H1 (cell line): ENCODE measurements at regions not wholly inside any gene's neighbourhood (a gene's known extent, or its start where the extent isn't known, plus 50 kb on each side); places are given as distances from the start of the nearest gene placed in this dataset.
"Not testable (repeated sequence)": the region's sequence is repeated elsewhere in the genome, so short reads cannot be mapped to it uniquely, and the experiment has no call there.

ENCODE experiments used
- CTCF ChIA-PET: fragments of 300-600 bp; sonication (Branson Sonifier 250); formaldehyde crosslinking; loops from one replicate; lab custom pipeline; 2021; ENCODE audit not compliant: partially characterized antibody; lab: Charles Lee
- POLR2A ChIA-PET: fragments of 300-600 bp; sonication (Branson Sonifier 250); formaldehyde crosslinking; loops from one replicate; lab custom pipeline; 2021; ENCODE audit warnings: inconsistent platforms; ENCODE audit not compliant: partially characterized antibody; lab: Charles Lee
- DNase-seq, 2 experiments: peaks; one replicate each; pipeline versions ENCODE4 v3.0.0 to v3.0.0-alpha.2; 2010 to 2022; ENCODE audit warnings: low spot score in 2 of 2, low read depth in 1 of 2, mixed read lengths in 1 of 2
- FAIRE-seq: peaks from 2 replicates; lab custom pipeline; 2011; peaks lifted over from hg19 to GRCh38; lab: Jason Lieb, UNC
- H2AFZ ChIP-seq: 2 replicates; pipeline ENCODE4 v1.8.1; 2012; ENCODE audit warnings: low read length, inconsistent platforms
- H2AK5ac ChIP-seq: 2 replicates; pipeline ENCODE4 v1.6.1; 2013; ENCODE audit warnings: low read depth, low read length
- H2BK120ac ChIP-seq: replicated peaks from 2 replicates; pipeline ENCODE3; 2013; ENCODE audit warnings: low read depth, low read length, inconsistent platforms
- H2BK12ac ChIP-seq: 2 replicates; pipeline ENCODE4 v1.6.1; 2013; ENCODE audit warnings: low read depth, low read length
- H2BK15ac ChIP-seq: 2 replicates; pipeline ENCODE4 v1.6.1; 2013; ENCODE audit warnings: low read length
- H2BK20ac ChIP-seq: 2 replicates; pipeline ENCODE4 v1.6.1; 2013; ENCODE audit warnings: low read length
- H2BK5ac ChIP-seq: 2 replicates; pipeline ENCODE4 v1.6.1; 2013; ENCODE audit warnings: low read depth, low read length
- H3K14ac ChIP-seq: 2 replicates; pipeline ENCODE4 v1.6.1; 2013; ENCODE audit warnings: inconsistent platforms; ENCODE audit not compliant: insufficient read length
- H3K18ac ChIP-seq: 2 replicates; pipeline ENCODE4 v1.6.1; 2013; ENCODE audit warnings: low read length; ENCODE audit errors: extremely low read depth
- H3K23ac ChIP-seq: 2 replicates; pipeline ENCODE4 v1.6.1; 2013; ENCODE audit warnings: inconsistent platforms; ENCODE audit not compliant: insufficient read length
- H3K23me2 ChIP-seq: 2 replicates; pipeline ENCODE4 v1.6.1; 2013; ENCODE audit warnings: low read depth, low read length
- H3K27ac ChIP-seq: 2 replicates; pipeline ENCODE4 v1.6.1; 2011; ENCODE audit warnings: low read depth, low read length, inconsistent platforms
- H3K27me3 ChIP-seq, 4 experiments: replicated peaks in 1 of 4; 1 replicate in 1 of 4; 2 replicates in 3 of 4; pipeline versions ENCODE4 v1.6.1 to v1.8.1; 2011 to 2013; ENCODE audit warnings: low read length in 3 of 4, mild to moderate bottlenecking in 3 of 4, inconsistent platforms in 2 of 4, mixed read lengths in 2 of 4, moderate library complexity in 1 of 4; ENCODE audit not compliant: control insufficient read depth in 3 of 4, insufficient read depth in 3 of 4; ENCODE audit errors: extremely low read depth in 1 of 4
- H3K36me3 ChIP-seq, 4 experiments: 2 replicates each; pipeline versions ENCODE4 v1.6.1 to v1.8.1; 2011 to 2013; ENCODE audit warnings: mild to moderate bottlenecking in 4 of 4, low read length in 3 of 4, moderate library complexity in 2 of 4, control low read depth in 1 of 4, inconsistent platforms in 1 of 4; ENCODE audit not compliant: insufficient read depth in 4 of 4, control insufficient read depth in 2 of 4
- H3K4ac ChIP-seq: replicated peaks from 2 replicates; pipeline ENCODE3; 2013; ENCODE audit warnings: low read length, low read depth, mixed read lengths, inconsistent platforms; ENCODE audit not compliant: insufficient read length
- H3K4me1 ChIP-seq, 4 experiments: replicated peaks in 1 of 4; 1 replicate in 1 of 4; 2 replicates in 3 of 4; pipeline versions ENCODE4 v1.6.1 to v1.8.1; 2011 to 2013; ENCODE audit warnings: low read length in 3 of 4, inconsistent platforms in 2 of 4, mixed read lengths in 1 of 4; ENCODE audit not compliant: insufficient read depth in 4 of 4, control insufficient read depth in 3 of 4
- H3K4me2 ChIP-seq, 2 experiments: 2 replicates each; pipeline versions ENCODE4 v1.6.1 to v1.8.1; 2011 to 2013; ENCODE audit warnings: low read depth in 2 of 2, low read length in 2 of 2, control low read depth in 1 of 2, inconsistent platforms in 1 of 2, mild to moderate bottlenecking in 1 of 2; ENCODE audit not compliant: insufficient read depth in 1 of 2
- H3K4me3 ChIP-seq, 4 experiments: fragments of 200-600, 300-600 bp in 1 of 4; sonication (generic), shearing (Covaris generic), sonication (Bioruptor Twin) in 1 of 4; 2 replicates each; pipeline versions ENCODE4 v1.5.1 to v1.8.1; 2011 to 2016; ENCODE audit warnings: low read length in 4 of 4, low read depth in 3 of 4, control low read depth in 2 of 4, inconsistent platforms in 2 of 4, mild to moderate bottlenecking in 2 of 4, mixed read lengths in 1 of 4, moderate library complexity in 1 of 4; ENCODE audit not compliant: insufficient read depth in 2 of 4; ENCODE audit errors: extremely low read depth in 1 of 4
- H3K56ac ChIP-seq: replicated peaks from 2 replicates; pipeline ENCODE3; 2013; ENCODE audit warnings: low read depth, mild to moderate bottlenecking, mixed read lengths, low read length, inconsistent platforms; ENCODE audit not compliant: insufficient read length
- H3K79me1 ChIP-seq: 2 replicates; pipeline ENCODE4 v1.6.1; 2013; ENCODE audit warnings: low read depth, low read length, control low read depth
- H3K79me2 ChIP-seq, 2 experiments: 2 replicates each; pipeline versions ENCODE4 v1.6.1 to v1.8.1; 2012 to 2013; ENCODE audit warnings: low read length in 2 of 2, mild to moderate bottlenecking in 2 of 2, inconsistent platforms in 1 of 2; ENCODE audit not compliant: insufficient read depth in 2 of 2, control insufficient read depth in 1 of 2
- H3K9ac ChIP-seq, 4 experiments: replicated peaks in 1 of 4; 1 replicate in 1 of 4; 2 replicates in 3 of 4; pipeline versions ENCODE4 v1.6.1 to v1.8.1; 2011 to 2013; ENCODE audit warnings: low read depth in 3 of 4, low read length in 3 of 4, control low read depth in 2 of 4, mild to moderate bottlenecking in 2 of 4, moderate library complexity in 2 of 4, inconsistent platforms in 1 of 4; ENCODE audit errors: extremely low read depth in 1 of 4
- H3K9me3 ChIP-seq, 2 experiments: 2 replicates each; pipeline versions ENCODE4 v1.6.1 to v1.8.1; 2012 to 2013; ENCODE audit warnings: mild to moderate bottlenecking in 2 of 2, moderate library complexity in 2 of 2, control low read depth in 1 of 2, inconsistent platforms in 1 of 2, low read depth in 1 of 2, low read length in 1 of 2, mixed read lengths in 1 of 2; ENCODE audit not compliant: insufficient read depth in 2 of 2
- H4K20me1 ChIP-seq, 2 experiments: replicated peaks in 1 of 2; 2 replicates each; pipeline versions ENCODE3 to v1.8.1; 2011 to 2013; ENCODE audit warnings: inconsistent platforms in 2 of 2, low read length in 2 of 2, mild to moderate bottlenecking in 1 of 2; ENCODE audit not compliant: insufficient read depth in 2 of 2, control insufficient read depth in 1 of 2
- H4K5ac ChIP-seq: 2 replicates; pipeline ENCODE4 v1.6.1; 2013; ENCODE audit warnings: low read length, low read depth, mixed read lengths, inconsistent platforms; ENCODE audit not compliant: insufficient read length
- H4K8ac ChIP-seq: 2 replicates; pipeline ENCODE4 v1.8.0; 2013; ENCODE audit warnings: mild to moderate bottlenecking, moderate library complexity, low read length, inconsistent platforms; ENCODE audit not compliant: insufficient read depth; ENCODE audit errors: extremely low read depth
- H4K91ac ChIP-seq: replicated peaks from 2 replicates; pipeline ENCODE3; 2013; ENCODE audit warnings: low read length, mixed read lengths, inconsistent platforms; ENCODE audit not compliant: insufficient read length
- WGBS, 2 experiments: shearing (Covaris generic) in 1 of 2; methylation state at CpG; one replicate each; pipeline versions ENCODE4 v1.1.6 to v1.1.7; 2013 to 2015; ENCODE audit warnings: low lambda C conversion rate in 2 of 2, mixed read lengths in 2 of 2, inconsistent platforms in 1 of 2, low coverage in 1 of 2, missing lambda C conversion rate in 1 of 2; ENCODE audit not compliant: insufficient replicate concordance in 2 of 2, insufficient coverage in 1 of 2, insufficient read length in 1 of 2; ENCODE audit errors: extremely low coverage in 1 of 2, missing lambda C conversion rate in 1 of 2; 5-methylcytosine and 5-hydroxymethylcytosine counted together

- H2AFZ ChIP-seq, H3K23me2 ChIP-seq, H3K9ac ChIP-seq, H2BK120ac ChIP-seq, H3K79me1 ChIP-seq, H3K56ac ChIP-seq, H4K5ac ChIP-seq, H3K27ac ChIP-seq, H3K18ac ChIP-seq, H4K8ac ChIP-seq, H2AK5ac ChIP-seq, H3K79me2 ChIP-seq, H3K23ac ChIP-seq, POLR2A ChIA-PET, H3K4me2 ChIP-seq, H2BK5ac ChIP-seq, H4K20me1 ChIP-seq, H3K14ac ChIP-seq, H3K27me3 ChIP-seq, H3K4ac ChIP-seq, FAIRE-seq, H3K4me1 ChIP-seq, H2BK12ac ChIP-seq, H2BK15ac ChIP-seq, H3K9me3 ChIP-seq, H3K4me3 ChIP-seq, H3K36me3 ChIP-seq, DNase-seq, H4K91ac ChIP-seq, H2BK20ac ChIP-seq: not testable (repeated sequence)
- 86% methylated on average over 2 of the region's 2 CpGs; no CpG with 5 or more reads in 1 of the 2 experiments for WGBS, 2 experiments
- CTCF ChIA-PET: interaction anchor here (2.9 to 14.0 kb wide), 2 partner anchors 11 to 268 kb away, joined by 15 to 246 read pairs; no protein-coding TSS in a partner anchor
These were observed 124.4 kb upstream of the RANBP3L start for GRCh38 chr5:36426070-36426469.
